Choroid plexus epithelial cell (primary cell): ENCODE measurements at regions not wholly inside any gene's neighbourhood (a gene's known extent, or its start where the extent isn't known, plus 50 kb on each side); places are given as distances from the start of the nearest gene placed in this dataset.

Experiments used
- DNase-seq: peaks from one replicate; pipeline ENCODE4 v3.0.0-alpha.2; 2010; ENCODE audit warnings: low read depth
- H3K4me3 ChIP-seq: 2 replicates; pipeline ENCODE4 v1.5.1; 2011; ENCODE audit warnings: low read depth, mild to moderate bottlenecking, control low read depth, low read length, moderate library complexity
- TF ChIP-seq, protein P1 (sequence below): conservative IDR thresholded peaks from 2 replicates; pipeline ENCODE4 v1.5.1; 2011; ENCODE audit warnings: low read depth, mild to moderate bottlenecking, control low read depth, inconsistent platforms, low read length, moderate library complexity

DNA sequence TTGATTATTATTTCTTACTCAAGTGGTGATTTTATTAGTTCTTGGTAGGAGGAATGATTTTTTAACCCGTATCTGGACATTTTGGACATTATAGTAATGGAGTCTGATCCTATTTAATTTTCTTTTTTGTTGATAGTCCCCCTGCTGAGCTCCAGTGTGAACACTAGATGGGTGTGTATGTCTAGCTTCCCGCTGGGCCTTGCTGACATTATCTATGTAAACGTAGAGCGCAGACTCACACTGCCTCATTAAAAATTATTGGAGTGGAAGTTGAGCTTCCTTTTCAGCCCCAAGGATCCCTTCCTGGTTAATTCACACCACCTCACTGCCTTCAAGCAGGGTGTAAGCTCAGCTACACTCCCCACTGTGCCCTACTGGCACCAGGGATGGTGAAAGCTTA is 467.6 kb upstream of the PKN2 start:
- no peak overlapping the region for H3K4me3 ChIP-seq
- TF ChIP-seq, protein P1, sequence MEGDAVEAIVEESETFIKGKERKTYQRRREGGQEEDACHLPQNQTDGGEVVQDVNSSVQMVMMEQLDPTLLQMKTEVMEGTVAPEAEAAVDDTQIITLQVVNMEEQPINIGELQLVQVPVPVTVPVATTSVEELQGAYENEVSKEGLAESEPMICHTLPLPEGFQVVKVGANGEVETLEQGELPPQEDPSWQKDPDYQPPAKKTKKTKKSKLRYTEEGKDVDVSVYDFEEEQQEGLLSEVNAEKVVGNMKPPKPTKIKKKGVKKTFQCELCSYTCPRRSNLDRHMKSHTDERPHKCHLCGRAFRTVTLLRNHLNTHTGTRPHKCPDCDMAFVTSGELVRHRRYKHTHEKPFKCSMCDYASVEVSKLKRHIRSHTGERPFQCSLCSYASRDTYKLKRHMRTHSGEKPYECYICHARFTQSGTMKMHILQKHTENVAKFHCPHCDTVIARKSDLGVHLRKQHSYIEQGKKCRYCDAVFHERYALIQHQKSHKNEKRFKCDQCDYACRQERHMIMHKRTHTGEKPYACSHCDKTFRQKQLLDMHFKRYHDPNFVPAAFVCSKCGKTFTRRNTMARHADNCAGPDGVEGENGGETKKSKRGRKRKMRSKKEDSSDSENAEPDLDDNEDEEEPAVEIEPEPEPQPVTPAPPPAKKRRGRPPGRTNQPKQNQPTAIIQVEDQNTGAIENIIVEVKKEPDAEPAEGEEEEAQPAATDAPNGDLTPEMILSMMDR = no peak
- DNase-seq = no peak

DNA sequence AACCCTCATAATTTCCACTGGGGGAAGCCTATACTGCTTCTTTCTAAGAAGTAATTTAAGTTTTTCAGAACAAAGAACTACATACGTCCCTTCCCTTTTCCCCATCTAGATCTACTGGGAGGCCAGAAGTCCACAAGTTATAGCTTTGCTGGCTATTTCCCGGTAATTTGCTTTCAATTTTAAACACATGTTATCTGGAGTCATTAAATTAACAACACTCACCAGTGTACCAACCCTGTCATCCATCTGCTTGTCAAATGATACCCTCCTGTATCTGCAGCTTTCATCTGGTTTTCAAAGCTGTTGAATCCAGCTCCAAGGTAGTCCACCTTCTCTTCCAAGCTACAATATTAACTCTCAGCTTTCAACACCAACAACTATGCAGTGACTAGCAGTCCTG is 466.7 kb upstream of the PKN2 start:
- TF ChIP-seq, protein P1 = no peak
- H3K4me3 ChIP-seq = no peak overlapping the region
- no peak for DNase-seq

DNA sequence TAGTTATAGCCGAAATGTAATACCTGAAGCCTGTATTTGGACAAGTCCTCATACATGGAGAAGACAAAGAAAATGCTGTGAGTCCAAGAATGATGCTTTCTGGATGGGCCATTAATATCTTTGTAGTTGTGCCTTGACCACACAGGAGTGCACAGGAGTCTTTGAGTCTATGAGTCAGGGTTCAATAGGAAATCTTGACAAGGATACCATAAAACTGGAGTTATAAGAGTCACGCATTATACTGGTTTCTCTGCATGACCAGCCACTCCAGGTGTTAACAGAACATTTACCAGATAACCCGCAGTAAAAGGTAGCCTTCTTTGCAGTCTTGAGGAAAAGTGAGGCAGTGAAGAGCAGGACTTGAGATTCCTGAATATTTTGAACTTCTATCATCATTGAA is 464.6 kb upstream of the PKN2 start:
- TF ChIP-seq, protein P1 = no peak
- H3K4me3 ChIP-seq = no peak overlapping the region
- DNase-seq = no peak

DNA sequence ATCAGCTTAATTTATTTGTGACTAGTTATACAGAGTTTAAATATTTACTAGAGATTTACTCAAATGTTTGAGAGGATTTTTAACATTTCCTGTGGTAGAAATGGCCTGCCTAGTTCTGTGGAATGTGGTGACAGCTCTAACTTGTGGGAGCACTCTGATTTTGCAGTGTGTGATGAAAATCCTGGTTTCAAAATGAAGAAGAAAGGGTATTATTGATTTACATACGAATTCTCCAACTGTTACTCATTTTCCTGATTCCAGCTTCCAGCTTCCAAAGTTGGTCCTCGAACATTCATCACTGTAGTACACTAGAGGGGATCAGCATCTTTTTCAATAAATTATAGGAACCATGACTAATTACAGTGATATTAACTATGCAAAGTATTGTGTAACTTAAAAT is 462.7 kb upstream of the PKN2 start:
- H3K4me3 ChIP-seq = no peak overlapping the region
- DNase-seq = no peak
- TF ChIP-seq, protein P1 = no peak

DNA sequence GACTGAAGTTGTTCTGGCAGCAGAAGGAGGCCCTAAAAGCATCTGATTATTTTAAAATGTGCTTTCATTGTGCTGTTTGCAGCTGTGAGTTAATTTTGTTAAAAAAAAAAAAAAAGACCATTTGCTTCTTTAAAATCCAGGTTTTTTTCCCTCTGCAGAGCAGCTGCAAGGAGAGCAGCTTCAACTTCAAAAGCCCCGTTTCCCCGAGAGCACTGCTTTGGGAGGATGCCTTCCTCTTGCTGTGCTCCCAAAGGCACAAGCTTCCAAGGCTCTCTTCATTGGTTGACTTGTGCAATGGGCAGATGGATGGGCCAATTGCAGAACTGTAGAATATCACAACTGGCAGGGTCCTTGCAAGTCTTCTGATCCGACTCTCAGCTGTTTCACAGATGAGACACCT is 459.2 kb upstream of the PKN2 start:
- H3K4me3 ChIP-seq = no peak overlapping the region
- TF ChIP-seq, protein P1 = no peak
- no peak for DNase-seq

DNA sequence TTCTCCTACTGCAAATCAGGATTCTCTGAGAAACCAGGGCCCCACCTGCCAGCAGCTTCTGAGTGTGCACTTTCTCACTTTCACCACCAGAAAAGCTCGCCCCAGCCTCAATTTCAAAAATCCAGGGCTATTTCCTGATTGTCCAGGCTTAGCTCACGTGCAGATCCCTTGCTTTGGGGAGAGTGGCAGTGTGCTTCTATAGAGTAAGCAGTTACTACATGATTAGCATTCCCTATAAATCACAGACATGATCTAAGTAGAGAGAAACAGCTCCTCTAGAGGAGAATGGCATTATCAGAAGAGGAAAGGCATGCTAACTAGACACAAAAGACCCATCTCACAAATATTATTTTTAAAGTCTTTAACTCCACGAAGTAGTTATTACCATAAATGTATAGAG is 456.0 kb upstream of the PKN2 start:
- TF ChIP-seq, protein P1 = no peak
- H3K4me3 ChIP-seq = no peak overlapping the region
- no peak for DNase-seq

DNA sequence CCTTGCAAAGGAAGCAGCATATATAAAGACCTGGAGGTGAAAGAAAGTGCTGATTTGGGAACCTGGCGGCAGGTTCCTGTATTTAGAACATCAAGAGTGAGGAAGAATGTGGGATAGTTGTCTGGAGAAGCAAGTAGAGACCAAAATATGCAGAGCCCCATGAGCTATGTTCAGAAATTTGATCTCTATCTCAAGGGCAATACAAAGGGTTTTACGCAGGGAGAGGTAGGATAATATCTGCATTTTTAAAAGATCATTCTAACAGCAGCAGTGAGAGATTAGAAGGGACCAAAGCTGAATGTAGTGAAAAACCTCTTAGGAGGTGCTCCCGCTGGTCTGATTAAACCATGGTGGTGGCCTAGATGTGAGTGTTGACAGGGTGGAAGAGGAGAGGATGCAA is 453.9 kb upstream of the PKN2 start:
- H3K4me3 ChIP-seq = no peak overlapping the region
- no peak for DNase-seq
- TF ChIP-seq, protein P1 = no peak
